H9 (cell line): ENCODE measurements at regions not wholly inside any gene's neighbourhood (a gene's known extent, or its start where the extent isn't known, plus 50 kb on each side); places are given as distances from the start of the nearest gene placed in this dataset.

Source experiments
- DNase-seq: peaks from one replicate; pipeline ENCODE4 v3.0.0-alpha.2; 2017
- H2AFZ ChIP-seq: one replicate; pipeline ENCODE4 v1.6.1; 2013; ENCODE audit warnings: mild to moderate bottlenecking, low read length, control low read depth, moderate library complexity
- H2AK5ac ChIP-seq: 2 replicates; pipeline ENCODE4 v1.6.1; 2013; ENCODE audit warnings: low read length, control low read depth, mixed read lengths; ENCODE audit not compliant: insufficient read length
- H2BK120ac ChIP-seq: one replicate; pipeline ENCODE4 v1.6.1; 2013; ENCODE audit warnings: low read depth, mild to moderate bottlenecking, low read length, control low read depth, inconsistent platforms; ENCODE audit not compliant: poor library complexity, severe bottlenecking
- H2BK12ac ChIP-seq: 2 replicates; pipeline ENCODE4 v1.6.1; 2013; ENCODE audit warnings: low read length, control low read depth, mixed read lengths, low read depth; ENCODE audit not compliant: insufficient read length
- H2BK15ac ChIP-seq: 2 replicates; pipeline ENCODE4 v1.6.1; 2013; ENCODE audit warnings: low read depth, low read length, control low read depth
- H2BK20ac ChIP-seq: one replicate; pipeline ENCODE4 v1.6.1; 2013; ENCODE audit warnings: low read depth, mild to moderate bottlenecking, low read length, control low read depth, inconsistent platforms; ENCODE audit not compliant: poor library complexity, severe bottlenecking
- H2BK5ac ChIP-seq: 2 replicates; pipeline ENCODE4 v1.6.1; 2013; ENCODE audit warnings: low read length, control low read depth, mixed read lengths; ENCODE audit not compliant: insufficient read length
- H3K14ac ChIP-seq: 2 replicates; pipeline ENCODE4 v1.6.1; 2013; ENCODE audit warnings: low read length, control low read depth; ENCODE audit not compliant: insufficient read depth
- H3K18ac ChIP-seq: 2 replicates; pipeline ENCODE4 v1.6.1; 2013; ENCODE audit warnings: low read depth, mild to moderate bottlenecking, mixed read lengths, low read length, control low read depth; ENCODE audit not compliant: insufficient read length
- H3K23ac ChIP-seq: 2 replicates; pipeline ENCODE4 v1.6.1; 2013; ENCODE audit warnings: low read length, control low read depth, mixed read lengths, low read depth; ENCODE audit not compliant: insufficient read length
- H3K23me2 ChIP-seq: 2 replicates; pipeline ENCODE4 v1.6.1; 2013; ENCODE audit warnings: low read depth, mild to moderate bottlenecking, mixed read lengths, low read length, control low read depth; ENCODE audit not compliant: insufficient read length, poor library complexity, severe bottlenecking
- H3K27ac ChIP-seq: 2 replicates; pipeline ENCODE4 v1.5.1; 2013; ENCODE audit warnings: low read length, control low read depth, mixed read lengths, low read depth; ENCODE audit not compliant: insufficient read length
- H3K27me3 ChIP-seq: 2 replicates; pipeline ENCODE4 v1.6.1; 2013; ENCODE audit warnings: low read length, control low read depth, inconsistent platforms; ENCODE audit not compliant: insufficient read depth
- H3K4ac ChIP-seq: 2 replicates; pipeline ENCODE4 v1.6.1; 2013; ENCODE audit warnings: low read depth, mild to moderate bottlenecking, control low read depth, inconsistent platforms, low read length, moderate library complexity
- H3K4me1 ChIP-seq: 2 replicates; pipeline ENCODE4 v1.6.1; 2013; ENCODE audit warnings: low read length, control low read depth, inconsistent platforms; ENCODE audit not compliant: insufficient read depth
- H3K4me2 ChIP-seq: 2 replicates; pipeline ENCODE4 v1.6.1; 2013; ENCODE audit warnings: low read length, control low read depth, mixed read lengths; ENCODE audit not compliant: insufficient read length, insufficient read depth
- H3K56ac ChIP-seq: 2 replicates; pipeline ENCODE4 v1.6.1; 2013; ENCODE audit warnings: low read depth, mild to moderate bottlenecking, mixed read lengths, low read length, control low read depth; ENCODE audit not compliant: insufficient read length
- H3K79me1 ChIP-seq: 2 replicates; pipeline ENCODE4 v1.6.1; 2013; ENCODE audit warnings: low read depth, mild to moderate bottlenecking, moderate library complexity, low read length, control low read depth, inconsistent platforms; ENCODE audit not compliant: insufficient read depth, poor library complexity, severe bottlenecking
- H3K79me2 ChIP-seq: 2 replicates; pipeline ENCODE4 v1.6.1; 2013; ENCODE audit warnings: low read length, control low read depth, inconsistent platforms; ENCODE audit not compliant: insufficient read depth
- H3K9ac ChIP-seq: 2 replicates; pipeline ENCODE4 v1.6.1; 2013; ENCODE audit warnings: low read length, control low read depth, mixed read lengths; ENCODE audit not compliant: insufficient read length; ENCODE audit errors: extremely low read depth
- H3K9me3 ChIP-seq: one replicate; pipeline ENCODE4 v1.6.1; 2013; ENCODE audit warnings: low read depth, low read length, inconsistent platforms; ENCODE audit not compliant: control insufficient read depth
- H3T11ph ChIP-seq: one replicate; pipeline ENCODE4 v1.6.1; 2013; ENCODE audit warnings: mild to moderate bottlenecking, low read length, control low read depth, inconsistent platforms
- H4K20me1 ChIP-seq: one replicate; pipeline ENCODE4 v1.6.1; 2013; ENCODE audit not compliant: control insufficient read depth, insufficient read length, insufficient read depth
- H4K5ac ChIP-seq: 2 replicates; pipeline ENCODE4 v1.6.1; 2013; ENCODE audit warnings: low read depth, mild to moderate bottlenecking, mixed read lengths, low read length, control low read depth; ENCODE audit not compliant: insufficient read length
- H4K8ac ChIP-seq: replicated peaks from 2 replicates; pipeline ENCODE4 v1.6.1; 2013; ENCODE audit warnings: low read length, control low read depth, mixed read lengths, low read depth; ENCODE audit not compliant: insufficient read length
- H4K91ac ChIP-seq: 2 replicates; pipeline ENCODE4 v1.6.1; 2013; ENCODE audit warnings: low read depth, mild to moderate bottlenecking, moderate library complexity, mixed read lengths, low read length, control low read depth; ENCODE audit not compliant: insufficient read length
- H3K27ac Mint-ChIP-seq, 3 experiments: 2 replicates in 2 of 3; 3 replicates in 1 of 3; pipeline ENCODE4 v1.8.0; 2020 to 2021; ENCODE audit warnings: mixed read lengths in 3 of 3, mild to moderate bottlenecking in 1 of 3, moderate library complexity in 1 of 3
- H3K27me3 Mint-ChIP-seq: 2 replicates; pipeline ENCODE4 v1.8.0; 2021; ENCODE audit warnings: low read depth, mild to moderate bottlenecking, moderate library complexity, mixed read lengths
- H3K36me3 Mint-ChIP-seq, 3 experiments: 2 replicates in 2 of 3; 3 replicates in 1 of 3; pipeline ENCODE4 v1.8.0; 2020 to 2021; ENCODE audit warnings: low read depth in 3 of 3, mixed read lengths in 3 of 3; ENCODE audit not compliant: insufficient read depth in 1 of 3
- H3K4me1 Mint-ChIP-seq, 2 experiments: 2 replicates each; pipeline ENCODE4 v1.8.0; 2020; ENCODE audit warnings: mixed read lengths in 2 of 2
- H3K4me3 Mint-ChIP-seq, 2 experiments: 2 replicates in 1 of 2; 3 replicates in 1 of 2; pipeline ENCODE4 v1.8.0; 2020 to 2021; ENCODE audit warnings: mild to moderate bottlenecking in 2 of 2, mixed read lengths in 2 of 2, moderate library complexity in 1 of 2
- H3K9me3 Mint-ChIP-seq, 2 experiments: 2 replicates in 1 of 2; 3 replicates in 1 of 2; pipeline ENCODE4 v1.8.0; 2020; ENCODE audit warnings: mild to moderate bottlenecking in 2 of 2, mixed read lengths in 2 of 2, moderate library complexity in 1 of 2
- CTCF ChIP-seq: fragments of 200-600 bp; sonication (generic); conservative IDR thresholded peaks from 3 replicates; pipeline ENCODE4 v1.8.0; 2021; ENCODE audit warnings: antibody characterized with exemption, mild to moderate bottlenecking
- WGBS: extraction: QIAGEN DNeasy Blood & Tissue Kit; methylation state at CpG from one replicate; pipeline ENCODE4 v1.1.7; 2013; ENCODE audit warnings: missing lambda C conversion rate, low lambda C conversion rate, mixed read lengths; ENCODE audit not compliant: insufficient read length; ENCODE audit errors: extremely low coverage; 5-methylcytosine and 5-hydroxymethylcytosine counted together

DNA sequence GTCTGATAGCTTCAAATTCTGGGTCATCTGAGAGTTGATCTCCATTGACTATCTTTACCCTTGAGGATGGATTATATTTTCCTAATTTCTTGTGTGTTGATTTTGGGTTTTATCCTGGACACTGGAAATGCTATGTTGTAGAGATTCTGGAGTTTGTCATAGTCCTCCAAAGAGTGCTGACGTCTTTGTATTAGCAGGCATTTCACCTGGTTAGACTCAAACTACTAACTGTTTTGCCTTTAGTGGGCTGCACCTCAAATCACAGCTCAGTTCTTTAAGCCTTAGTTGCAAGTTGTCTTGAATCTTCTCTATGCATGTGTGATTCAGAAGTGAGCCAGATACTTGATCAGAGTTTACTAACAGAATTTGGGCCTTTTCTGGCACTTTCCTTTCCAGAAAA, 264.3 kb downstream of the RPS24 start:
- Histone ChIP-seq H3K4ac (no peak overlapping the region), H3K4me2 (no peak overlapping the region), H2BK5ac (no peak overlapping the region), H3K14ac (no peak overlapping the region), H2BK20ac (no peak overlapping the region), H2AFZ (no peak overlapping the region), H3K79me1 (no peaks in the 10 kb centered on the region), H3K79me2 (no peaks in the 10 kb centered on the region), H3K18ac (no peak overlapping the region), H3K23ac (no peak overlapping the region), H4K91ac (no peak overlapping the region), H4K8ac (no peak overlapping the region), H2BK12ac (no peak overlapping the region), H3K9me3 (no peaks in the 10 kb centered on the region), H3K23me2 (peaks cover 3% of the 10 kb centered on the region), H4K20me1 (no peaks in the 10 kb centered on the region), H3K4me1 (peaks cover 7% of the 10 kb centered on the region; the same call in 1 of the 2 replicates), H3K27ac (no peak overlapping the region), H4K5ac (no peak overlapping the region), H2BK15ac (no peak overlapping the region), H2AK5ac (no peak overlapping the region), H3K27me3 (no peaks in the 10 kb centered on the region), H3K56ac (no peak overlapping the region), H3T11ph (no peak overlapping the region), H3K9ac (no peak overlapping the region), H2BK120ac (no peak overlapping the region)
- no peaks in the 10 kb centered on the region for H3K36me3 Mint-ChIP-seq
- no peak for DNase-seq
- H3K4me3 Mint-ChIP-seq = no peak overlapping the region
- H3K27me3 Mint-ChIP-seq = peaks cover 7% of the 10 kb centered on the region
- no peaks in the 10 kb centered on the region; a peak in 1 of 5 replicates for H3K9me3 Mint-ChIP-seq
- TF ChIP-seq CTCF = no peak
- peaks cover 30 to 39% of the 10 kb centered on the region in 2 experiments for H3K4me1 Mint-ChIP-seq
- H3K27ac Mint-ChIP-seq = no peak overlapping the region
- WGBS = no CpG with 5 or more reads among the region's 1 CpG
